GM19043 (cell line): ENCODE measurements at regions not wholly inside any gene's neighbourhood (a gene's known extent, or its start where the extent isn't known, plus 50 kb on each side); places are given as distances from the start of the nearest gene placed in this dataset.
A peak's percentile ranks its signal among the peaks of the same experiment; 100 is the strongest.

Experiments used
- ATAC-seq: cut with Tn5 transposase; IDR thresholded peaks from one replicate; pipeline ENCODE4 v1.9.1; 2021; ENCODE audit warnings: low read depth; ENCODE audit not compliant: unreplicated experiment

GRCh38 chr1:101316256-101316655 is 79.4 kb downstream of the S1PR1 start:
- no peak for ATAC-seq

GRCh38 chr1:101316799-101317198 is 80.0 kb downstream of the S1PR1 start:
- ATAC-seq = no peak

- ATAC-seq = no peak
Measured at GRCh38 chr1:101317590-101317989, 80.8 kb downstream of the S1PR1 start.

GRCh38 chr1:101323535-101323934 is 86.7 kb downstream of the S1PR1 start:
- no peak for ATAC-seq

GRCh38 chr1:101325144-101325543 is 88.3 kb downstream of the S1PR1 start:
- ATAC-seq = no peak

- no peak for ATAC-seq
Measured at GRCh38 chr1:101330427-101331130, 93.8 kb downstream of the S1PR1 start.

DNA sequence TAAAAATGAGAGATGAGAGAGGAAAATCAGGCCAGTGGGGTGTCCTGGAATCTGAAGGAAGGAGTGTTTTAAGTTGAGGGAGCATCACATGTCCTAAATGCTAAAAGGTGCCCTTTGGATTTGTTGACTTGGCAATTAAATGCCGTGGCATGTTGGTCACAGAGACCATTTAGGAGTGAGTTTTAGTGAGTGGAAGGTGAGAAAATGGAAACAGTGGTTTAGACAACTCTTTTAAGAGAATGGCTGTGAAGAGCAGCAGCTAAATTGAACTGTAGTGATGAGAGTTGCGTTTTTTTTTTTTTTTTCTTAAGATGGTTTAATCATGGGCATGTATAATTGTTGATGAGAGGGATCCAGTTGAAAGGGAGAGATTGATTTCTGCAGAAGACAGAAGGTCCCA is 95.0 kb downstream of the S1PR1 start:
- no peak for ATAC-seq

DNA sequence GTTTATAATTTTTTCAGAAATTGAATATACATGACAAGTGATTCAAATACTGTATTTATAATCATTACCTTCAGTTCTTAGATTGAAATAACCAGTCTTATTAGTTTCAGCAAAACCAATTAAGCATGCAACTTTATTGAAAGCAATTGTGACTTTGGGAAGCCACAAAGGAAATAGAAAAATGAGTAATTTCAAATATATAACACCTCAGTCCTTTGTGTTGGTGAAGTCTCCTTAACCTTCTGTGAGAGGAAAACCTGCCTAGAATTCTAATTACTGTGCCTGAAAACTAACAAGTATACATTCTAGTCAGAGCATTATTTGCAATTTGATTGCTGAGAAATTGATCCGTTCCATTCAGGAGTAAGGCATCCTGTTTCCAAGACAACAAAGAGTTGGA is 95.8 kb downstream of the S1PR1 start:
- no peak for ATAC-seq

GRCh38 chr1:101333186-101333585 is 96.4 kb downstream of the S1PR1 start:
- no peak for ATAC-seq

DNA sequence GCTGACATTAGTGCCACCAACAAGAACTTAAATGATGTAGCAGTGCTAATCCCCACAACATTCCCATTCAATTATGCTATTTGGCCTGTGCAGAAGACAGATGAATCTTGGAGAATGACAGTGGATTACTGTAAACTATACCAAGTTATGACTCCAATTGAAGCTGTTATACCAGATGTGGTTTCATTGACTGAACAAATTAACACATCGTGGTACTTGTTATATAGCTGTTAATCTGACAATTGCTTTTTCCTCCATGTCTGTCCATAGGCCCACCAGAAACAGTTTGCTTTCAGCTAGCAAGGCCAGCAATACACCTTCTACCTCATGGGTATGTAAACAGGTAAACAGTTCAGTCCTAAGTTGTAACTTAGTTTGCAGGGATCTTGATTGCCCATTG is 101.1 kb downstream of the S1PR1 start:
- ATAC-seq = no peak

DNA sequence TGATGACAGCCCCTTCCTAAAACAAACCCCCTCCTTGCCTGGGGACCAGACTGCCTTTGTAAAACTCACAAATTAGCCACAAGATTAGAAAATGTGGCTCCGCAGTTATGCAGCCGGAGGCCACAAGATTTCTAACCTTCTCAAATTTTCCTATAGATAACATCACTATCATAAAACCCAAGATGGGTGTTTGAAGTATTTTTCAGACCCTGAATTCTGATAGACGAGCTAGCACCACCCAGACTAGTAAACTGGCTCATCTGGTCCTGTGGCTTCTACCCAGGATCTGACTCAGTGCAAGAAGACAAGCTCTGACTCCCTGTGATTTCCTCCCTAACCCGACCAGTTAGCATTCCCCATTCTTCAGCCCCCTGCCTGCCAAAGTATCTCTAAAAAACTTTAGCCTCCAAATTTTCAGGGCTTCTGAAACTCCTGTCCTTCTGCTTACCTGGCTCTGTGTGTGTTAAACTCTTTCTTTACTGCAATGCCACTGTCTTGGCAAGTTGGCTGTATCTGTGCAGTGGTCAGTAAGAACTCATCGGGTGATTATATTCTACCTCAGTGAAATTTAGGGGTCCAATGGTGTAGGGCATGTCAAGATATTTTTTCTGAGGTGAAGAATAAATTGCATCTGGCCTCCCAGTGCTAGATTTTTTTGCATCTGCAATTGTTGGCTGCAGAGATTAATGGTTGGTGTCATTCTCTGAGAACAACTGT is 102.1 kb downstream of the S1PR1 start:
- no peak for ATAC-seq

- no peak for ATAC-seq
Measured at GRCh38 chr1:101344745-101345144, 107.9 kb downstream of the S1PR1 start.

- ATAC-seq = no peak
Measured at GRCh38 chr1:101346419-101346818, 109.6 kb downstream of the S1PR1 start.

- no peak for ATAC-seq
Measured at GRCh38 chr1:101356013-101356412, 119.2 kb downstream of the S1PR1 start.

- peak; percentile 23 for ATAC-seq
Measured at GRCh38 chr1:101356604-101357443, 120.0 kb downstream of the S1PR1 start.

GRCh38 chr1:101357444-101357986 is 120.7 kb downstream of the S1PR1 start:
- ATAC-seq = peak; percentile 94

GRCh38 chr1:101360506-101360905 is 123.7 kb downstream of the S1PR1 start:
- ATAC-seq = no peak

GRCh38 chr1:101363891-101364318 is 127.1 kb downstream of the S1PR1 start:
- no peak for ATAC-seq

DNA sequence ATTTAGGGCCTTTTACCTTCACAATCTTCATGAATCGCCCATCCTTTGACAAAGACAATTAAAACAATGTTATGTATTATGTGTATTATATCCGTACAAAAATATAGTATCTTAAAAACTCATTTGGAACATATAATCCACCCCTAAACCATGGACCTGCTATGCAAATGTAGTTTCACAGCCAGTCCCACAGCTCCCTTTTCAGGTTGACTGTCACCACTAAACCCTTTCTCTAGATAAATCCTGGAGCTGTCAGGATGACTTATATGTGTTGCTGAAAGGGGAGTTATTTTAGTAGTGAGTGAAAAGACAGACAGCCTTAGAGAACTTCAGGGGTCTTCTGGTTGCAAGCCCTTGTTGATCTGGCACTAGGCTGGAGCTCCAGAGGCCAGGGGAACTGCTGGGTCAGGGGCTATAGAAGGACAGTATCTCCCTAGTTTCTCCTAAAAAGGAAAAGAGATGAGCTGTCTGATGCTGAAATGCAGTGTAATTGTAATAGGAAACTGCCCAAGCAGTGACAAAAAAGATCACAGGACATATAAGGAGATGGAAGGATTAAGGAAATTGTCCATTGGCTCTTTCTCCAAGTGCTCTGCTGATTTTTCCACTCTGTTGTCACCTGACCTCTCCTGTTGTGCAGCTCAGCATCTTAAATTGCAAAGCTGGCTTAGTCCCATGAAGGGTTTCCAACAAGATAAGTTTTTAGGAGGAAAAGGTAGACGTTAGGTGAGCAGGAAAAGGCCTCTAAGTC is 127.7 kb downstream of the S1PR1 start:
- no peak for ATAC-seq

GRCh38 chr1:101365186-101365585 is 128.4 kb downstream of the S1PR1 start:
- no peak for ATAC-seq
